Endodermal cell (in vitro differentiated cells): ENCODE measurements at regions not wholly inside any gene's neighbourhood (a gene's known extent, or its start where the extent isn't known, plus 50 kb on each side); places are given as distances from the start of the nearest gene placed in this dataset.
A peak's percentile ranks its signal among the peaks of the same experiment; 100 is the strongest.

Experiments used
- DNase-seq: peaks from one replicate; pipeline ENCODE4 v3.0.0-alpha.2; 2017
- H3K27ac ChIP-seq: 2 replicates; pipeline ENCODE4 v1.5.1; 2013; ENCODE audit warnings: mild to moderate bottlenecking, low read depth, low read length, moderate library complexity
- H3K27me3 ChIP-seq: 2 replicates; pipeline ENCODE4 v1.6.1; 2013; ENCODE audit warnings: mild to moderate bottlenecking, low read length, moderate library complexity; ENCODE audit not compliant: insufficient read depth, control insufficient read depth, poor library complexity, severe bottlenecking
- H3K36me3 ChIP-seq: 2 replicates; pipeline ENCODE4 v1.7.0; 2013; ENCODE audit warnings: mild to moderate bottlenecking, low read length, moderate library complexity; ENCODE audit not compliant: control insufficient read depth, insufficient read depth
- H3K4me1 ChIP-seq: one replicate; pipeline ENCODE4 v1.7.0; 2013; ENCODE audit warnings: low read length; ENCODE audit not compliant: control insufficient read depth, insufficient read depth
- H3K4me3 ChIP-seq: 2 replicates; pipeline ENCODE4 v1.5.1; 2013; ENCODE audit warnings: mild to moderate bottlenecking, low read length, moderate library complexity
- H3K9ac ChIP-seq: 2 replicates; pipeline ENCODE4 v1.6.1; 2013; ENCODE audit warnings: mild to moderate bottlenecking, low read length, moderate library complexity; ENCODE audit not compliant: poor library complexity, severe bottlenecking; ENCODE audit errors: extremely low read depth
- H3K9me3 ChIP-seq: 2 replicates; pipeline ENCODE4 v1.6.1; 2013; ENCODE audit warnings: mild to moderate bottlenecking, low read length, moderate library complexity; ENCODE audit not compliant: control insufficient read depth
- H3K27ac Mint-ChIP-seq: 2 replicates; pipeline ENCODE4 v1.8.0; 2020; ENCODE audit warnings: mixed read lengths
- H3K27me3 Mint-ChIP-seq: 2 replicates; pipeline ENCODE4 v1.8.0; 2021; ENCODE audit warnings: mild to moderate bottlenecking, mixed read lengths; ENCODE audit not compliant: insufficient read depth
- H3K36me3 Mint-ChIP-seq: 2 replicates; pipeline ENCODE4 v1.8.0; 2020; ENCODE audit warnings: low read depth, mixed read lengths
- H3K4me1 Mint-ChIP-seq: 2 replicates; pipeline ENCODE4 v1.8.0; 2020; ENCODE audit warnings: mixed read lengths
- H3K4me3 Mint-ChIP-seq: 2 replicates; pipeline ENCODE4 v1.8.0; 2020; ENCODE audit warnings: mild to moderate bottlenecking, moderate library complexity, mixed read lengths
- H3K9me3 Mint-ChIP-seq: 2 replicates; pipeline ENCODE4 v1.8.0; 2020; ENCODE audit warnings: mild to moderate bottlenecking, mixed read lengths
- CTCF ChIP-seq: fragments of 200-600 bp; sonication (generic); conservative IDR thresholded peaks from 2 replicates; pipeline ENCODE4 v1.5.0; 2021; ENCODE audit warnings: antibody characterized with exemption, mild to moderate bottlenecking
- WGBS, 2 experiments: methylation state at CpG; one replicate each; pipeline versions ENCODE4 v1.1.5 to v1.1.7; 2013; ENCODE audit warnings: missing lambda C conversion rate in 2 of 2, mixed read lengths in 1 of 2; ENCODE audit not compliant: insufficient coverage in 1 of 2, insufficient read length in 1 of 2; 5-methylcytosine and 5-hydroxymethylcytosine counted together

- Histone ChIP-seq H3K27ac (no peak overlapping the region), H3K4me1 (no peaks in the 10 kb centered on the region), H3K27me3 (peaks cover 4% of the 10 kb centered on the region), H3K9me3 (peaks cover 6% of the 10 kb centered on the region), H3K9ac (no peak overlapping the region), H3K4me3 (no peak overlapping the region), H3K36me3 (no peaks in the 10 kb centered on the region)
- H3K27me3 Mint-ChIP-seq: peaks cover 8% of the 10 kb centered on the region
- no peak for TF ChIP-seq CTCF
- no peaks in the 10 kb centered on the region for H3K4me1 Mint-ChIP-seq
- no peak overlapping the region for H3K27ac Mint-ChIP-seq
- H3K4me3 Mint-ChIP-seq: no peak overlapping the region
- 82 to 100% methylated on average over 1 of the region's 1 CpG for WGBS, 2 experiments
- no peaks in the 10 kb centered on the region for H3K36me3 Mint-ChIP-seq
- H3K9me3 Mint-ChIP-seq: peaks cover 4% of the 10 kb centered on the region
- DNase-seq: no peak
Observed at GRCh38 chr9:119523508-119523907, 154.3 kb upstream of the BRINP1 start.

- Mint-ChIP-seq H3K27me3 (peaks cover 6% of the 10 kb centered on the region), H3K4me3 (no peak overlapping the region), H3K36me3 (no peaks in the 10 kb centered on the region), H3K4me1 (no peaks in the 10 kb centered on the region), H3K27ac (no peak overlapping the region), H3K9me3 (peaks cover 4% of the 10 kb centered on the region)
- no peak overlapping the region for H3K9ac ChIP-seq
- no peak overlapping the region for H3K4me3 ChIP-seq
- peaks cover 6% of the 10 kb centered on the region for H3K9me3 ChIP-seq
- peak; percentile 7 for DNase-seq
- H3K27ac ChIP-seq: no peak overlapping the region
- H3K27me3 ChIP-seq: peaks cover 4% of the 10 kb centered on the region
- H3K4me1 ChIP-seq: no peaks in the 10 kb centered on the region
- no peak for TF ChIP-seq CTCF
- H3K36me3 ChIP-seq: no peaks in the 10 kb centered on the region
- WGBS, 2 experiments: 90 to 93% methylated on average over 2 of the region's 2 CpGs
Observed at GRCh38 chr9:119522381-119522780, 153.1 kb upstream of the BRINP1 start.

GRCh38 chr9:119509291-119509905, 140.2 kb upstream of the BRINP1 start:
- Mint-ChIP-seq H3K4me1 (no peaks in the 10 kb centered on the region), H3K27me3 (peaks cover 18% of the 10 kb centered on the region), H3K4me3 (no peak overlapping the region), H3K36me3 (no peaks in the 10 kb centered on the region), H3K9me3 (peaks cover 7% of the 10 kb centered on the region), H3K27ac (no peak overlapping the region)
- no peaks in the 10 kb centered on the region for H3K27me3 ChIP-seq
- DNase-seq: no peak
- H3K9me3 ChIP-seq: no peaks in the 10 kb centered on the region
- H3K4me1 ChIP-seq: no peaks in the 10 kb centered on the region
- H3K36me3 ChIP-seq: no peaks in the 10 kb centered on the region
- no peak overlapping the region for H3K9ac ChIP-seq
- no peak overlapping the region for H3K4me3 ChIP-seq
- TF ChIP-seq CTCF: no peak
- WGBS, 2 experiments: 82 to 89% methylated on average over 1 to 2 of the region's 2 CpGs
- H3K27ac ChIP-seq: no peak overlapping the region
